HG03521 (cell line): ENCODE measurements at regions not wholly inside any gene's neighbourhood (a gene's known extent, or its start where the extent isn't known, plus 50 kb on each side); places are given as distances from the start of the nearest gene placed in this dataset.

Experiments
- ATAC-seq: cut with Tn5 transposase; IDR thresholded peaks from one replicate; pipeline ENCODE4 v1.9.1; 2021; ENCODE audit warnings: mild to moderate bottlenecking, moderate library complexity; ENCODE audit not compliant: unreplicated experiment

DNA sequence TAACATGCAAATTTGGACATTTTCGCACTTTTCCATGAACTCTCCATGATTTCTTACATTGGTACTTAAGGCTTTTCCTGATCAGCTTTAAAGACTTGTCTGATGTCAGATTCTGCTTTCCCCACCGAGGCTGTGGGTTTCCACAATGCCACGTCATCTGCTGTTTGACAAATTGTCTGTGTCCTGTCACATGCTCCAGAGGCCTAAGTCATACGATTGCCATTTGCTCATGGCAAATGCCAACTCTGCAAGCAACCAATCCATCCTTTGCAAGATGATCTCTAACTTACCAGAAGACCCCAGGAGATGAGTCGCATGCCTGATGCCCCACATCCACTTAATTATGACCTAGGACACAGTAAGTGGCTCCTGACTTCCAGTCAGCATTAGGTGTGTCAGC is 556.5 kb downstream of the BMP2 start:
- ATAC-seq: no peak

DNA sequence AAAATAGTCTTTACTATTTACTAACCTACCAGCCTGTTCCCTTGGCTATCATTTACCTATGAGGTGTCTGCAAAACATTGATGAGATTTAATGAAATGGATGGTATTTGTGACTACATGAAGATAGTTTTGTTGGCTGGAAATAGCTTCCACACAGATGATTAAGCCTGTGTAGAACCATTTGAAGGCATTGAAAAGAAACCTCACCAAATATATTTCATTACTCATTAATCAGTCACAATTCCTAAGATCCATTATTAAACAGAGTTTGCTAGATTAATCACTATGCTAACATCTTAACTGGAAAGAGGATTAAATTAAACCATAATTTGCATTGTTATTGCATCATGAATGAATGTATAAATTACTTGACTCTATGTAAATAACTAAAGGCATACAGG is 560.3 kb downstream of the BMP2 start:
- no peak for ATAC-seq

DNA sequence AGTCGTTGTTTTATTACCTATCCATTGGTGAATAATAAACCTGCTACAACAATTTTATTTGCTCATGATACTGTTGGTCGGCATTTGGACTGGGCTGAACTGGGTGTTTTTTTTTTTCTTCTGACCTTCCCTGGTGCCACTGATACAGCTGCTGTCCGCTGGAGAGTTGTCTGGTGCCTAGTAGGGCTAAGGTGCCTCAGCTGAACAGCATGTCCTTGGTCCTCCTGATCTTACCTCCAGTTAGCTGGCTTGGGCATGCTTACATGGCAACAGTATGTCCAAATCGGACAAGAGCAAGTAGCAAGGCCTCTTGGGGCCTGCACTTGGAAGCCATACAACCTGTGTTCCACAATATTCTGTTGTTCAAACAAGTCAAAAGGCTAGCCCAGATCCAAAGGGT is 563.4 kb downstream of the BMP2 start:
- ATAC-seq: no peak

DNA sequence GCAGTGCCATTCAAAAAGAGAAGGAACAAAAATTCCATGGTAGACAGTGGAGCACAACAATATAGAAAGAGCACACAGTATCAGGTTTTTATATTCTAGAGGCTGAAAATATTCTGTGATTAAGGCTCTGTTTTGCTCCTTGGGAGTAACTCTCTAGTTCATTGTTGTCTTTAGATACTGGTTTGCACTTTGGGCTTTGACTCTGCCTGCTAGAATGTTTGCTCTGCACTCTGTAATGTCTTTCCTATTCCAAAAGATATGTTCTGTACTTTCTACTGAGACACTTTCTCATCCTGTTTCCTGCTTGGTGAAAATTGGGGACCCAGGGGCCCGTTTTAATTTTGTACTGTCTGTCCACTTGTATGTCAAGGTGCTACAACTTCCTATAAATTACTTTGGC is 564.7 kb downstream of the BMP2 start:
- ATAC-seq: no peak

DNA sequence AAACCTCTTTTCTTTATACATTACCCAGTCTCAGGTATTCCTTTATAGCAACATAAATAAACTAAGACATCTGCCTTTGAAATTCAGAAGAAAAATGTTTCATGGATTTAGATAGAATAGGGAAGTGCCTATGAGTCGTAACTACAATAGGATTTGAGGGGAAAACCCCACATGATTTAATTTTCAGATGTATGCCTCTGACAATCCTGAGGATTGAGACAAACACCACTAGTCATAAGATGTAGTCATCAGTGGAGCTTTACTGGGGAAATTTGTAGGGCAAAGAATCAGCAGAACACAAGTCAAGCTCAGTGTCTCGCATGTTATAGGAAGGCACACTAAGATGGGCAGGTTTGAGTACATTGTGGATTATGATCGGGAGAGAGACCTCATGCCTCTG is 566.4 kb downstream of the BMP2 start:
- no peak for ATAC-seq

DNA sequence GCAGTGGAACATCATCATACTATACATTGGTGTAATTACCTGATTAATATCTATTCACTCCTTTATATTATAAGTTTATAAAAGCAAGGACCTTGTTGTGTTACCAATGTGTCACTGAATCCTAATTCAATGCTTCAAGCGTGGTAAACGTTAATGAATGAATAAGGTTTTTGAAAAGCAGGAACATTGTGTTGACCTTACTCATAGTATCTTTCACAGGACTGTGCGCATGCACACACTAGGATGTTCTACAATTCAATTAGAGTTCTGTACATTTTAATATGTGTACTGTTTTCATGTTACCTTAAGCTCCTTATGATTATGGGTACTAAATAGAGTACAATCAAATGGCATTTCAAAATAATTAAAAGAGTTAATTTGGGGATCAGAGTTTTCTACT is 578.5 kb downstream of the BMP2 start:
- ATAC-seq: no peak

DNA sequence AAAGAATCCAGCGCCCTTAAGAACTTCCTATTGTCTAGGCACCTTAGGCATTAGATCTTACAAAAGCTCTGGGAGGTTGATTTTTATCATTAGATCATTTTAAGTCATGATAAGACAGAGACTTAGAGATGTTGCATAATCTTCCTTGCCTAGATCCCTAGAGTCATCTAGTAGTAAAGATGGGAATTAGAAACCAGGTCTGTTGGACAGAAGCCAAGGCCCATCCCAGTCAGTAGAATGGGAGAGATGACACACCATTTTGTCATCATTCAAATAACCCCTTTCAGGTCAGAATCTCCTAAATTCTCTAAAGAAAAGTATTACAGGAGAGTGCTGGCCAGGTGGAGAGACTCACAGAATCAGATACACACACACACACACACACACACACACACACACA is 579.1 kb downstream of the BMP2 start:
- no peak for ATAC-seq

DNA sequence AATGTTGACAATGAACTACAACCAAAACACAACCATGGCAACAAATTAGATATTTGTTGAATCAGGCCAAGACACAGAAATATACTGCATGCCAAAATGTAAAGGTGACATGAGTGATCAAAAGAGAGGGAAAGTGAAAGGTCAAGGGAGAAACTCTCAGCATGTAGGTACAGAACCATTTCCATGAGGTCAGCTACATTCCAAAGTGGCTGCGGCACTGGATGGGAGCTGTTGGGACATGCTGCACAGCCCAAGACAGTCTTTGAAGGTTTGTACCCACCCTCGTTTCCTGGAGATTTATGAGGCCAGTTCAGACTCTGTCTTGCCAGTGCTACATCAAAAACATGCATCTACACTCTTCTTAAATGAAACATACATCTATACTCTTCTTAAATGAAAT is 579.9 kb downstream of the BMP2 start:
- ATAC-seq: no peak

DNA sequence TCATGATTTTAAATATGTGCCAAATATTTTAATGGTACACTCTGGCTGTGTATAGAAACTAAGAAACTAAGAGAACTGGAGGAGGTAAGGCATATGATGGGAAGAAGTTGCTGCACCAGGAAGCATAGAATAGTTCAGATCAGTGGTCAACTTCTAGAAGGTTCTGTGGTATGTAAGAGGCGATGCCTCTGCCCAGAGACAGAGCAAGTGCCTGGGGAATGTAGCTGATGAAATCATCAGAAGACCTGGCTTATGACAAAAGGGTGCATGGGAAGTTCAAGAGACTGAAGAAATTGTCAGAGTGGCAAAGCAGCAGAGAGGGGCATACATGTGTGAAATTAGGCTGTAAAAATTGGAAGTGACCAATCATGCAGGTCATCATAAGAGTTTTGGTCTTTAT is 580.8 kb downstream of the BMP2 start:
- no peak for ATAC-seq

DNA sequence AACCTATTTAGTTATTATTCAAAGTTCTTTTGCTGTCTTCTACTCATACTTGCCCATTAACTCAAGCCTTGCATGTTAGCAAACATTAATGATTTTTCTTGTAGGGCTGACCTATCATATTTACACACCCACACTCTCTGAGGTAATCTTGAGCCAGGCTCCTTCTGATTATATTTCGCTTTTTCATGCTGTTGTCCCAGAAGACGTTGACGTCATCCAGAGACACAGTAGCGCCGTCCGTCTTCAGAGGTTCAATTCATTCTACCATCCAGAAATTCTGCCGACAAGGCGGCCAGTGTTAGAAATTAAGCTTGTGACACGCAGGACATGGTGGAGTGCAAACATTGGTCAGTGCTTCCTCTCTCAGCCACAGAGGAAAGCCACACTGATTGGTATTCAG is 584.7 kb downstream of the BMP2 start:
- no peak for ATAC-seq

DNA sequence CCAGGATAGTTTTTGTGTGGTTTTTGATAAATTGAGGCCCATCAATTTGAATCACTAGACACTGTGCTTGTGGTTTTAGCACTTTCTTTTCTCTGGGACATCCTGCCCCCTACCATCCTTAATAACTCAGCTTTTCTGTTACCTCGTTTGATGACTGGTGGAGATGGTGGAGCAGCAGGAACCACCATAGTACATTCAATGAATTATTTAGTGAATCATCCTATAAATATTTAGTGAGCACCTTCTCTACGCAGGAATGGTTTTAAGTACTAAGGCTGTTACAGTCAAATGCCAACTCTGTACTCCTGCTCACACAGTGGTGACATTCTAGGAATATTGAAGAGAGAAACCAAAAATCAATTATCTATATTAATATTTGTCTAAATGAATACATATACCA is 585.2 kb downstream of the HAO1 start:
- ATAC-seq: no peak

DNA sequence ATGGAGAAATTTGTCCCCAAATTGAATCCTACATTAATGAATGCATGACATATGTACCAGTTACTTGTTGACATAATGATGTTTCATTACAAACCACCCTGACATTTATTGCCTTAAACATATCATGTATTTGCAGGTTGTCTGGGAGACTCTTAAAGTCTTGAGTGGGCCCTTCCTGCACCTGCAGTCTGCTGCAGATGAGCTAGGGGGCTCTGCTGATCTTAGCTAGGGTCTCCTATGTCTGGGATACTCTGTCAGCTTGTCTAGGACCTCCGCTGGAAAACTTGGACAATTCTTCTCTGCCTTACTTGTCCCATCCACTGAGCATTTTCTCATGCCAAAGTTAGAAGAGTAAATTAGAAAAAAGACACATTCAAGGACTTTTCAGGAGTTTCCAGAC is 581.6 kb downstream of the HAO1 start:
- no peak for ATAC-seq

DNA sequence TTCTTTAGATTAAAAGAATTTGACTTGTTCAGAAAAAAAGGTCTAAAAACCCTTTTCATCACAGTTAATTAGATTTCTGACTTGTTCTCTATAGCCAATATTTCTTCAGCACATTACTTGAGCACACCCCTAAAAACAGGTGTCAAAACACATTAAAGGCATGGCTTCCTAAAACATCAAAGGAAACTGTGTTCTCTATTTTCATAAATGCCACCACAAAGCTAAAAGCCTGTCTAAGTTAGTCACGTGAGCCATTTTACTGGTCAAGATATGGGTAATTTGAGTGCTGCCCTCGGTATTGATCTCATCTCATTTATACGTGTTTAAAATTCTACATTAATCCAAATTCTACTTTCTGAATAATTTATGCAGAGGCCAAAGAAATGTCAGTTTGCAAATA is 580.5 kb downstream of the HAO1 start:
- no peak for ATAC-seq

DNA sequence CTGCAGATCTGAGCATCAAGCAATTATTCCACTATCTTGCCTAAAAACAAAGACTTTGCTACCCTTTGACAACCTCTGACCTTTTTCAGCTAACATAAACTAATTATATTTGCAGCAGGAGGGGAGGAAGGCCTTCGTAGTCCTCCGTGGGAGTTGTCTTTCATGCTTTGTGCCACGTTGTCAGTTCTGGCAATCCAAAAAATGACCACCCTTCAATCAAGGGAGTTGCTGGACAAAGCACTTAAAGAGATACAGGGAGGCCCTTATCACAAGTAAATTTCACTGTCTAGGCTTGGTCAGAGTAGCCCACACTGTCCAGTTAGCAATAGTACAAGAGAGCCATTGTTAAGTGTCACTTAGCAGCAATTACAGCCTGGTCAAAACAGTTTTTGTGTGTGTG is 578.9 kb downstream of the HAO1 start:
- no peak for ATAC-seq

DNA sequence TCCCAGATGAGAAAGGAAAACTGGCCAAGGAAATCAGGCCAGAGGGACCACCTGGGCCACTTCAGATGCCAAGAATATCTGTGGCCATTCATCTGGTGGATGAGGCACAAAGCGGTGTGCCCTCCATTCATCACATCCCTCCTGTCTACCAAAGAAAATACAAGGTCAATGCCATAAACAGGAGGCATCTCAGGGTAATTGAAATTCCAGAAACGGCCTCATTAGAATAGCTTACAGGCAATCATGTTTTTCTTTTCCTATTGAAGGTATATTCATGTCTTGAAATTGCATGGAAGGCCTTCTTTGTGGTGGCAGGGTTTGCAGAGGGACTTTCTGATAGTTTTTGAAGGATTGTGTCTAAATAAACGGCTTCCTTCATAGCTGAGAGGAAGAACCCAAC is 578.3 kb downstream of the HAO1 start:
- no peak for ATAC-seq

DNA sequence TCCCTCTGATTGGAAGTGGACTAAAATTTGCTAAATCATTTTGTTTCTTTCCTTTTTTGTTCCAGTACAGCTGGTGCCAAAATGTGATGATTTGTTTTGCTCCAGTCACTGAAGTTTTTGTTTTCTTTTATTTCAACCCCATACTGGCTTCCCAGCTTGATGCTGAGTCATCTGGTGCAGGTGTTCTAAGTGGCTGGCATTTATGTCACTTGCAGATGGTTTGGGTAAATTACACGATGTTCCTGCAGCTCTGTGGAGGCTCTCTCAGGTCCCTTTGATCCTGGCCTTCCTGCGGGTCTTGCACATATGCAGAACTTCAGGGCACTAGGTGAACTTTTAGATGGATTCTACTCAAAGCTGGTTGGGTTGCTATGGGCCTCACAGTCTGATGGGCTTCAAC is 577.7 kb downstream of the HAO1 start:
- no peak for ATAC-seq

DNA sequence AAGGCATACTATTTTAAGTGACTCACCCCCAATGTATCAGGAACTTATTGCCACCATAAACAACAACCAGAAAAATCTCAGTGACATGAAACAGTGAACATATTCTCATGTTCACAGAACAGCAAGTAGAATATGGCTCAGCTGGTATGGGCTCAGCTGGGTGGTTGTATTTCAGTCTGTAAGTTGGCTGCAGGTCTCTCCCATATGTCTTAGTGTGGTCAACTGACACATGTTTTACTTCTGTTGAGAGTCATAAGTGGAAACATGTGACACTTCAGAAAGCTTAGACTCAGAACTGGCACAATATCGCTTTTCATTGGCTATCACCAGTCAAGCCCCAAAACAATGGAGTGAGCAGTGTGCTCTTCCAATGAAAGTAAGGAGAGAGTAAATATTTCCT is 574.1 kb downstream of the HAO1 start:
- no peak for ATAC-seq

DNA sequence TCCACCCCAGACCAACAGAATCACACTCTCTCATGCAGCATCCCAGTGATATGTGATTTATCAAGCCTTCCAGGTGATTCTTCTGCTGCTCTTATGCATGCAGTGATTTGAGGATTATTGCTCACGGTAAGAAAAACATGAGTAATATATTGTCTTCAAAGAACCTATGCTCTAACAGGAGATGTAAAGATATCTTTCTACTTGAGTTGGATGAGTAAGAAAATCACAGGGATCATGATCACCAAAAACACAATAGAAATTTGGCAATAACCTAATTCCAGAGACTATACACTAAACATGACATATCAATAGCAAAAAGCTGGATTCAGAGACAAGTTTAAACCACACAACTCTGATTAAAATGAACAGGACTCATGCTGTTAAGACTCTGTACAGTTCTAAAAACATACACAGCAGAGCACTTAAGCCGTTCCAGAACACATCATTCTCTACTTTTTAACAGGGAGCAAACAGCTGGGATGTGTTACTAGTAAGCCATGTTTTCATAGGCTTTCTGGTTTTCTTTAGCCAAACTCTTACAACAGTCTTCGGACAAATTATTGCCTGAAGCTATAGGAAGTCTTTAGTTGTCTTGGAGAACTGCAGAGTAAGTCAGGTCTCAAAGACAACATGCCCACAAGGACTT is 568.6 kb downstream of the HAO1 start:
- ATAC-seq: no peak

DNA sequence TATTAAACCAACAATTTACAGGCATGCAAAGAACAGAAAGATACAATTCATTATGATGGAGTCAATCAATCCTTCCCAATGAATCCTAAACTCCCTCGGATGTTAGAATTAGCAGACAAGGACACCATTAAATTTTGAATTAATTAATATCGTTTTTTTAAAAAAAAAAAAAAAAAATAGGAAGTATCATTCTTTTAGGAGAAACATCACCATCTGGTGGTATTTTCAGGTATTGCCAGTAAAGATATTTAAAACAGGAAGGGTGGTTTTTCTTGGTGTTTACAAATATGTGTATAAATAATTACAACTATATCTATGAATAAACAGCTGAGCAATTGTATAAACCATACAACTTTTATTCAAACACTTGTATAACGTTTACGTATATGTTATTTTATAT is 564.4 kb downstream of the HAO1 start:
- ATAC-seq: no peak

DNA sequence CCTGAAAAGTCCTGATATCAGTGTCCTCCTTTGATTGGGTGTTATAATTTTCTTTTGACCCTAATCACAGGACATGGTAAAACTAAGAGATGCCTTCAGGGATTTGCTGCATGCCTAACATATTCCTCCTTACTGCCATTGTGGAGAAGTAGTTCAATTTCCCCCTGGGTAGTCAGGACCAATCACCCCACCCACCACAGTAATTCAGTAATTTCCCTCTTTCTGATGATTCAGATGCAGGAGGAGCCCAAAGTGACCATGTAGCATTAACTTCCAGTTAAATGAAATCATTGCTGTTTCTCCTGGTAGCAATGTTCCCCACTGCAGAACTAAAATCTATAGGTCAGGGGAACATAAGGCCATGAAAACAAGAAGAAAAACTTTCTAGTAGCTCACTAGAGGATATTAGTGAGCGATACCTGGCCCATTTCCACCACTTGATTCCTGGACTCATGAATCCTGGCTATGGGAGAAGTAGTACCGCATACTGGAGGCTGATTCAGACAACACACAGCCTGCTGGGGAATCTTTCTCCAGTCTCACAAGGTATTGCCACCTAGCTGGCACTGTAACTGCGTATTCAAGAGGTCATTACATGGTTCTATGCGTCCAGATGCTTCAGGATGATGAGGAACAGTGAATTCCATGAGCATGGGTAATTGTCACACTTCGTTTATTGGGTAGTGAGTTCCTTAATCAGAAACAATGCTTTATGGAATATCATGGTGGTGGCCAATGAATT is 561.2 kb downstream of the HAO1 start:
- no peak for ATAC-seq

DNA sequence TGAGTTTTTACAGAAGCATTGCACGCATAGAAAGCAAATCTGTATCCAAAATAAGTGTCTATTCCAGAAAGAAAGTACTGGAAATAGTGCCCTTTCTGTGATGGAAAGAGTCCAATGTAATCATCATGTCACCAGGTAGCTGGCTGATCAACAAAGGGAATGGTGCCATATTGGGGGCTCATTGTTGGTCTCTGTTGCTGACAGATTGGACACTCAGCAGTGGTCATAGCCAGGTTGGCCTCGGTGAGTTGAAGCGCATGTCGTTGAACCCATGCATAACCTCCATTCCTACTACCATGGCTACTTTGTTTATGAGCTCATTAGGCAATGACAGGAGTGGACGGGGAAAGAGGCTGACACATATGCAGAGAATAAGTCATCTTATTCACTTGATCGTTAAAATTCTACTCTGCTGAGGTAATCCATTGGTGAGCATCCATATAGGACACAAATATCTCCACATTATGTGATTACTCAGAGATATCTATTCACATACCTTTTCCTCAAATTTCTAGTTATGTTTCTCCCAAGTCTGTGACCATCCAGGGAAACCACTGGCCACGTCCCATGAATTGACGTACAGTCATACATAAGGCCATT is 560.5 kb downstream of the HAO1 start:
- ATAC-seq: no peak

DNA sequence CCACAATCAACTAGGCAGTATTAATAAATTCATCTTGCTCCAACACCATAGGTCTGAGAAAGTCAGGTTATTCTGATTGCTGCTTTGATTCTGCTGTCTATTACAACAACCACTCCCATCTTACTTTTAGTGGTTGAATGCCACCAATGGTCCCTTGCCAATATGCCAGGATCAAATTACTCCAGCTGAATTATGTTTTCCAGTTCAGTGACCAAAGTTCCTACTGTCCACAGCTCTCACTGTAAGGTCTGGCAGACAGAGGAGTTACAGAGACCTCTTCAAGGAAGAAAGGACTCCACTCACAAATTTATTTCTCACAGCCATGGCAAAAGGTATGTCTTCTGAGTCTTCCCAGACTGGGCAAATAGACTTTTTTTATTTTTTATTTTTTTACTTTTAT is 557.0 kb downstream of the HAO1 start:
- ATAC-seq: no peak
